ENCODE measurements at regions not wholly inside any gene's neighbourhood (a gene's known extent, or its start where the extent isn't known, plus 50 kb on each side); places are given as distances from the start of the nearest gene placed in this dataset.

DNA sequence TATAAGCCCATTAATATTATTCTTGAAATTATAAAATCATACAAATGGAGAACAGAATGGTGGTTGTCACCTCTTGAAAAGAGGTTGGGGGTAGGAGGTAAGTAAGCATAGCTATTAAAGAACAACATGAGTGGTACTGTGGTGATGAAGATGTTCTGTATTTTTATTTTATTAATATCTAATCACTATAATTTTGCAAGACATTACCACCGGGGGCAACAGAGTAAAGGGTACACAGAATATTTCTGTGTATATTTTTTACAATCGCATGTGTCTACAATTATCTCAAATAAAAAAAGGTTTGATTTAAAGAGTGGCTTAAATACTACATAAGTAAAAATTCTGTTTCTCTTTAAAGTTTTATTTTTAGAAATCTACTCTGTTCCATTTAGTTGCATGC lies 557.8 kb downstream of the NXPH1 start:
- H3K4me3 ChIP-seq (ENCODE audit: control insufficient read depth in 2 of 3, extremely low read depth in 1 of 3, insufficient read depth in 2 of 3, low read depth in 1 of 3, low read length in 3 of 3), result no peak overlapping the region
- no peaks in the 10 kb centered on the region for H3K9me3 ChIP-seq (ENCODE audit: control insufficient read depth, low read depth, low read length)
- TF ChIP-seq, protein P1, sequence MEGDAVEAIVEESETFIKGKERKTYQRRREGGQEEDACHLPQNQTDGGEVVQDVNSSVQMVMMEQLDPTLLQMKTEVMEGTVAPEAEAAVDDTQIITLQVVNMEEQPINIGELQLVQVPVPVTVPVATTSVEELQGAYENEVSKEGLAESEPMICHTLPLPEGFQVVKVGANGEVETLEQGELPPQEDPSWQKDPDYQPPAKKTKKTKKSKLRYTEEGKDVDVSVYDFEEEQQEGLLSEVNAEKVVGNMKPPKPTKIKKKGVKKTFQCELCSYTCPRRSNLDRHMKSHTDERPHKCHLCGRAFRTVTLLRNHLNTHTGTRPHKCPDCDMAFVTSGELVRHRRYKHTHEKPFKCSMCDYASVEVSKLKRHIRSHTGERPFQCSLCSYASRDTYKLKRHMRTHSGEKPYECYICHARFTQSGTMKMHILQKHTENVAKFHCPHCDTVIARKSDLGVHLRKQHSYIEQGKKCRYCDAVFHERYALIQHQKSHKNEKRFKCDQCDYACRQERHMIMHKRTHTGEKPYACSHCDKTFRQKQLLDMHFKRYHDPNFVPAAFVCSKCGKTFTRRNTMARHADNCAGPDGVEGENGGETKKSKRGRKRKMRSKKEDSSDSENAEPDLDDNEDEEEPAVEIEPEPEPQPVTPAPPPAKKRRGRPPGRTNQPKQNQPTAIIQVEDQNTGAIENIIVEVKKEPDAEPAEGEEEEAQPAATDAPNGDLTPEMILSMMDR (optimal IDR thresholded peaks at IDR 0.05 in 1 of 3, IDR thresholded peaks at IDR 0.05 in 1 of 3, conservative IDR thresholded peaks at IDR 0.05 in 1 of 3; ENCODE audit: extremely low read depth in 1 of 3, insufficient read depth in 2 of 3, low read length in 3 of 3), result no peak
- TF ChIP-seq EZH2 (IDR thresholded peaks at IDR 0.05; ENCODE audit: low read length), result no peak
- no peak overlapping the region for H2AFZ ChIP-seq (ENCODE audit: control insufficient read depth, low read length)
- H3K9me1 ChIP-seq (ENCODE audit: control insufficient read depth, extremely low read depth, insufficient read depth, low read length), result no peaks in the 10 kb centered on the region
- H3K9ac ChIP-seq (ENCODE audit: control insufficient read depth, extremely low read depth, insufficient read depth, low read length), result no peak overlapping the region
- H3K27me3 ChIP-seq (ENCODE audit: control insufficient read depth, extremely low read depth, insufficient read depth, low read length), result no peaks in the 10 kb centered on the region
- no peaks in the 10 kb centered on the region for H3K4me1 ChIP-seq (ENCODE audit: control insufficient read depth, extremely low read depth, insufficient read depth, low read length)
- no peaks in the 10 kb centered on the region for H4K20me1 ChIP-seq (ENCODE audit: control insufficient read depth, extremely low read depth, insufficient read depth, low read length)
- dilution Hi-C loops (cut with MboI; ENCODE audit: extremely low pct_ligation_motif_present, low sequenced_read_pairs), result no loop called here
- no peaks in the 10 kb centered on the region for H3K79me2 ChIP-seq (ENCODE audit: control insufficient read depth, insufficient read depth, low read length)
- H3K4me2 ChIP-seq (ENCODE audit: control insufficient read depth, extremely low read depth, insufficient read depth, low read depth, low read length), result no peak overlapping the region
- no peaks in the 10 kb centered on the region for H3K36me3 ChIP-seq (ENCODE audit: control insufficient read depth in 2 of 2, extremely low read depth in 1 of 2, insufficient read depth in 2 of 2, low read length in 2 of 2)
- H3K27ac ChIP-seq (ENCODE audit: control insufficient read depth, insufficient read depth, low read length), result no peak overlapping the region
- no peak for DNase-seq (ENCODE audit: low read depth, low spot score)
- no peak for FAIRE-seq

DNA sequence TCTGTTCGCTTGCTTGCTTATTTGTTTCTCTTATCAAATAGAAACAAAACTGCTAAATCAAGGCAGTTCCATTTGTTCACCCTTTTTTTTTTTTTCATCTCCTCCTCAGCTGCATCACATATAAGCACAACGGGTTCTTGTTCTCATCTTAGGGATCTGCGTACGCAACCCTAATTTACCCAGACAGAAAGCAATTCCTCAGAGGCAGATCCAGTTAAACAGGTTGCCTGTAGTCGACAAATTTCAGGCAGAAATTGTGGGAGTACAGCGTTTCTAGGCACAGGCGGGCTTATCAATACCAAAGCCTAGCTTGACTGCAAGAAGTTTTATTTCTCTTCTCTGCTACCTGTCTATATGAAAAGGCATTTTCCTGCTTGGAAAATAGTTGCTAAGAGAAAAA lies 565.4 kb downstream of the NXPH1 start:
- DNase-seq (ENCODE audit: low read depth, low spot score) (no peak), FAIRE-seq (no peak)
- dilution Hi-C loops (cut with MboI; ENCODE audit: extremely low pct_ligation_motif_present, low sequenced_read_pairs), result no loop called here

More for the DNA sequence above, 565.4 kb downstream of the NXPH1 start:
- H3K36me3 ChIP-seq (ENCODE audit: control insufficient read depth in 2 of 2, extremely low read depth in 1 of 2, insufficient read depth in 2 of 2, low read length in 2 of 2), result no peaks in the 10 kb centered on the region
- no peaks in the 10 kb centered on the region for H3K27me3 ChIP-seq (ENCODE audit: control insufficient read depth, extremely low read depth, insufficient read depth, low read length)
- no peak overlapping the region for H3K9ac ChIP-seq (ENCODE audit: control insufficient read depth, extremely low read depth, insufficient read depth, low read length)
- no peak overlapping the region for H3K27ac ChIP-seq (ENCODE audit: control insufficient read depth, insufficient read depth, low read length)
- no peak overlapping the region for H3K4me3 ChIP-seq (ENCODE audit: control insufficient read depth in 2 of 3, extremely low read depth in 1 of 3, insufficient read depth in 2 of 3, low read depth in 1 of 3, low read length in 3 of 3)
- H2AFZ ChIP-seq (ENCODE audit: control insufficient read depth, low read length), result no peak overlapping the region
- no peaks in the 10 kb centered on the region for H3K79me2 ChIP-seq (ENCODE audit: control insufficient read depth, insufficient read depth, low read length)
- no peaks in the 10 kb centered on the region for H4K20me1 ChIP-seq (ENCODE audit: control insufficient read depth, extremely low read depth, insufficient read depth, low read length)
- no peaks in the 10 kb centered on the region for H3K9me1 ChIP-seq (ENCODE audit: control insufficient read depth, extremely low read depth, insufficient read depth, low read length)
- H3K4me2 ChIP-seq (ENCODE audit: control insufficient read depth, extremely low read depth, insufficient read depth, low read depth, low read length), result no peak overlapping the region
- TF ChIP-seq, protein P1 (optimal IDR thresholded peaks at IDR 0.05 in 1 of 3, IDR thresholded peaks at IDR 0.05 in 1 of 3, conservative IDR thresholded peaks at IDR 0.05 in 1 of 3; ENCODE audit: extremely low read depth in 1 of 3, insufficient read depth in 2 of 3, low read length in 3 of 3), result no peak
- TF ChIP-seq EZH2 (IDR thresholded peaks at IDR 0.05; ENCODE audit: low read length), result no peak
- no peaks in the 10 kb centered on the region for H3K9me3 ChIP-seq (ENCODE audit: control insufficient read depth, low read depth, low read length)
- no peaks in the 10 kb centered on the region for H3K4me1 ChIP-seq (ENCODE audit: control insufficient read depth, extremely low read depth, insufficient read depth, low read length)

All from keratinocyte (primary cell).